ENCODE measurements at regions not wholly inside any gene's neighbourhood (a gene's known extent, or its start where the extent isn't known, plus 50 kb on each side); places are given as distances from the start of the nearest gene placed in this dataset.

DNA sequence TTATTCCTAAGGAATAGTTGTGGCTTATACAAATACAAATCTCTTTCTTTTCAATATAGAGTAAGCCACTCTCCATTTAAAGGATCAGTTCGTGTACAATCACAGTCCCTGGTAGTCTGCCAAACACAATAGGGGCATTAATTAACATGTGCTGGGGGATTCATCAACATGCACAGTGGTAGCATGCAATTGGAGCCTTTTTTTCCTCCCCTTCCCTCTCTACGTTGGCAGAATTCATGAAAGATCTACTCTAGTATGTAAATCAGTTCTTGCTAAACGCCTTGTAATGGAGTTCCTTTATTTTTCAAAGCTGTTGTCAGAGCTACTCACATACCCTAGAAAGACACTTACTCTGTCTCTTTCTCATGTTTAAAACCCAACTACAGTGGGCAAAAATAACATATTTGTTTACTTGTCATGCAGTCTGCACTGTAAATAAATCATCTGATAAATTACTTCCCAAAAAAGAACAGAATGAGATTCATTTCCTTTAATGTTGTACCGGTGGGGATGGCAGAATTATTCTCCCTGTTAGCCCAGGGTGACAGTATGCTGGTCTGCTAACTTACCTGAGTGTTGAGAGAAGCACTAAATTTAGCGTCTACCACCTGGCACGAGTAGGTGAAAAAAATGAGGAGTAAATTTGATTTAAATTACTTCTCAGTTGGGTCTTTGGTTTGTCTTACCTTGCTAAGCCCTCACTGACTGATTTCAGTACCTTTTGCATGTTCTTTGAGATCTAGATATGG lies 341.5 kb upstream of the CCNH start:
- TF ChIP-seq, protein P1, sequence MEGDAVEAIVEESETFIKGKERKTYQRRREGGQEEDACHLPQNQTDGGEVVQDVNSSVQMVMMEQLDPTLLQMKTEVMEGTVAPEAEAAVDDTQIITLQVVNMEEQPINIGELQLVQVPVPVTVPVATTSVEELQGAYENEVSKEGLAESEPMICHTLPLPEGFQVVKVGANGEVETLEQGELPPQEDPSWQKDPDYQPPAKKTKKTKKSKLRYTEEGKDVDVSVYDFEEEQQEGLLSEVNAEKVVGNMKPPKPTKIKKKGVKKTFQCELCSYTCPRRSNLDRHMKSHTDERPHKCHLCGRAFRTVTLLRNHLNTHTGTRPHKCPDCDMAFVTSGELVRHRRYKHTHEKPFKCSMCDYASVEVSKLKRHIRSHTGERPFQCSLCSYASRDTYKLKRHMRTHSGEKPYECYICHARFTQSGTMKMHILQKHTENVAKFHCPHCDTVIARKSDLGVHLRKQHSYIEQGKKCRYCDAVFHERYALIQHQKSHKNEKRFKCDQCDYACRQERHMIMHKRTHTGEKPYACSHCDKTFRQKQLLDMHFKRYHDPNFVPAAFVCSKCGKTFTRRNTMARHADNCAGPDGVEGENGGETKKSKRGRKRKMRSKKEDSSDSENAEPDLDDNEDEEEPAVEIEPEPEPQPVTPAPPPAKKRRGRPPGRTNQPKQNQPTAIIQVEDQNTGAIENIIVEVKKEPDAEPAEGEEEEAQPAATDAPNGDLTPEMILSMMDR (IDR thresholded peaks at IDR 0.05; ENCODE audit: borderline replicate concordance, insufficient read depth, low read depth, low read length), result no peak
- H3K4me3 ChIP-seq (ENCODE audit: low read depth, low read length), result no peak overlapping the region

GRCh38 chr5:87752362-87752761 lies 339.6 kb upstream of the CCNH start:
- no peak overlapping the region for H3K4me3 ChIP-seq (ENCODE audit: low read depth, low read length)
- TF ChIP-seq, protein P1 (IDR thresholded peaks at IDR 0.05; ENCODE audit: borderline replicate concordance, insufficient read depth, low read depth, low read length), result no peak

GRCh38 chr5:87751824-87752223 lies 339.1 kb upstream of the CCNH start:
- H3K4me3 ChIP-seq (ENCODE audit: low read depth, low read length), result no peak overlapping the region
- TF ChIP-seq, protein P1 (IDR thresholded peaks at IDR 0.05; ENCODE audit: borderline replicate concordance, insufficient read depth, low read depth, low read length), result no peak

- no peak overlapping the region for H3K4me3 ChIP-seq (ENCODE audit: low read depth, low read length)
- TF ChIP-seq, protein P1 (IDR thresholded peaks at IDR 0.05; ENCODE audit: borderline replicate concordance, insufficient read depth, low read depth, low read length), result no peak
These were observed 334.2 kb upstream of the CCNH start for GRCh38 chr5:87746891-87747377.

DNA sequence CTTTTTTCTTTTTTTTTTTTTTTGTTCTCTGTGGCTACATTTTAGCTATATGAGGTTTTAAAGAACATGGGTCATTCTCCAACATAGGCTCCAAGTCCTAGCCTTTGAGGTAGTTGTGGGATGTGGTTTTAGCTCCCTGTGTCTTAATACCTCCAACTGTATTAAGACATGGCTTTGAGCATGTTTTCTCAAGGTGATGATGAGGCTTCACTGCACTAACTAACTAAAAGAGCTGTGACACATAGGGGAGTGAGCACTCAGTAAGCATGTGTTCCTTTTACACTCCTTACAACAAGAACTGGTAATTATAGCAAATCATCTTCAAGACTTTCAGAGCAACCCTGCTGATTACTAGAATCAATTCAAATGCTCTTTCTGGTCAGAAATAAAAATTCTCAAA lies 333.6 kb upstream of the CCNH start:
- TF ChIP-seq, protein P1 (IDR thresholded peaks at IDR 0.05; ENCODE audit: borderline replicate concordance, insufficient read depth, low read depth, low read length), result no peak
- H3K4me3 ChIP-seq (ENCODE audit: low read depth, low read length), result no peak overlapping the region

DNA sequence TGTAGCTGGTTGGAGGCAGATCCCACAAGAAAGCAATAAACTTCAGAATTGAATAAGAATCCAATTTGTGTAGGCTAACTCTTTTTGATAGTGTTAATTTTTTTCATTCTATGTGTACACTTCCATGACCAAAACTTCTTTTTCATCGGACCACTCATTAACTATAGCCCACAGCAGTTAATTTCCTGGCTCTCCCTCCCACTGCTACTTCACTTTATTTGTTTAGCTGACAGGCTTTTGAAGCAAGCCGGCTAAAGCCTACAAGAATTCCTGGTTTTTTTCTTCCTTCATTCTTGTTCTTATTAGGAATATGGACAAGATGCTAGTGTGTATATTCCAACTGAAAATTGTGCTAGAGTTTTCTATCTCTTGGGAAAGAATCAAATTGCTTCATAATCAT lies 329.2 kb upstream of the CCNH start:
- no peak overlapping the region for H3K4me3 ChIP-seq (ENCODE audit: low read depth, low read length)
- TF ChIP-seq, protein P1 (IDR thresholded peaks at IDR 0.05; ENCODE audit: borderline replicate concordance, insufficient read depth, low read depth, low read length), result no peak

GRCh38 chr5:87735923-87736322 lies 323.2 kb upstream of the CCNH start:
- TF ChIP-seq, protein P1 (IDR thresholded peaks at IDR 0.05; ENCODE audit: borderline replicate concordance, insufficient read depth, low read depth, low read length), result no peak
- H3K4me3 ChIP-seq (ENCODE audit: low read depth, low read length), result no peak overlapping the region
